NB4 (cell line): ENCODE measurements at regions not wholly inside any gene's neighbourhood (a gene's known extent, or its start where the extent isn't known, plus 50 kb on each side); places are given as distances from the start of the nearest gene placed in this dataset.

Source experiments
- DNase-seq: peaks from one replicate; pipeline ENCODE4 v3.0.0; 2010; ENCODE audit warnings: low read depth
- H3K4me3 ChIP-seq: one replicate; pipeline ENCODE4 v1.5.1; 2011; ENCODE audit warnings: mild to moderate bottlenecking, low read depth, low read length, moderate library complexity
- MYC ChIP-seq: IDR thresholded peaks from 2 replicates; pipeline ENCODE4 v1.6.1; 2011; ENCODE audit warnings: low read depth, low read length
- POLR2A ChIP-seq: IDR thresholded peaks from 2 replicates; pipeline ENCODE4 v1.6.1; 2011; ENCODE audit warnings: mild to moderate bottlenecking; ENCODE audit not compliant: insufficient read length; ENCODE audit errors: extremely low read depth
- TF ChIP-seq, protein P1 (sequence below): IDR thresholded peaks from one replicate; pipeline ENCODE4 v1.5.1; 2012; ENCODE audit warnings: low read depth, low read length
- TF ChIP-seq, protein P2 (sequence below): IDR thresholded peaks from 2 replicates; pipeline ENCODE4 v1.6.1; 2011; ENCODE audit warnings: low read depth, low read length

DNA sequence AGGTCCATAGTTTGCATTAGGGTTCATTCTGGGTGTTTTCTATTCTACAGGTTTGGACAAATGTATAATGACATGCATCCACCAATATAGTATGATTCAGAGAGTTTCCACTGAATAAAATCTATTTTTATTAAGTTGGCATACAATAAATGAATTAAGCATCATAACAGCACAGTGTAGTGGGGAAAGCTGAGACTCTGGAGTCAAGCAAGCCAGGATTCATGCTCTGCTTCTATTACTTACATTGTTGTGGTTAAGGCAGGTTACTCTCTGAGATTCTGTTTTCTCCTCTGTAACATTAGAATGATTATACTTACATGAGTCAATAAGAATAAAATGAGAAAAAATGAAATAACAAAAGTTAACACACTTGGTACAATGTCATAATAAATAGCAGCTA is 131.3 kb downstream of the SLC30A10 start:
- TF ChIP-seq, protein P1, sequence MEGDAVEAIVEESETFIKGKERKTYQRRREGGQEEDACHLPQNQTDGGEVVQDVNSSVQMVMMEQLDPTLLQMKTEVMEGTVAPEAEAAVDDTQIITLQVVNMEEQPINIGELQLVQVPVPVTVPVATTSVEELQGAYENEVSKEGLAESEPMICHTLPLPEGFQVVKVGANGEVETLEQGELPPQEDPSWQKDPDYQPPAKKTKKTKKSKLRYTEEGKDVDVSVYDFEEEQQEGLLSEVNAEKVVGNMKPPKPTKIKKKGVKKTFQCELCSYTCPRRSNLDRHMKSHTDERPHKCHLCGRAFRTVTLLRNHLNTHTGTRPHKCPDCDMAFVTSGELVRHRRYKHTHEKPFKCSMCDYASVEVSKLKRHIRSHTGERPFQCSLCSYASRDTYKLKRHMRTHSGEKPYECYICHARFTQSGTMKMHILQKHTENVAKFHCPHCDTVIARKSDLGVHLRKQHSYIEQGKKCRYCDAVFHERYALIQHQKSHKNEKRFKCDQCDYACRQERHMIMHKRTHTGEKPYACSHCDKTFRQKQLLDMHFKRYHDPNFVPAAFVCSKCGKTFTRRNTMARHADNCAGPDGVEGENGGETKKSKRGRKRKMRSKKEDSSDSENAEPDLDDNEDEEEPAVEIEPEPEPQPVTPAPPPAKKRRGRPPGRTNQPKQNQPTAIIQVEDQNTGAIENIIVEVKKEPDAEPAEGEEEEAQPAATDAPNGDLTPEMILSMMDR, result no peak
- no peak for DNase-seq
- no peak overlapping the region for H3K4me3 ChIP-seq

DNA sequence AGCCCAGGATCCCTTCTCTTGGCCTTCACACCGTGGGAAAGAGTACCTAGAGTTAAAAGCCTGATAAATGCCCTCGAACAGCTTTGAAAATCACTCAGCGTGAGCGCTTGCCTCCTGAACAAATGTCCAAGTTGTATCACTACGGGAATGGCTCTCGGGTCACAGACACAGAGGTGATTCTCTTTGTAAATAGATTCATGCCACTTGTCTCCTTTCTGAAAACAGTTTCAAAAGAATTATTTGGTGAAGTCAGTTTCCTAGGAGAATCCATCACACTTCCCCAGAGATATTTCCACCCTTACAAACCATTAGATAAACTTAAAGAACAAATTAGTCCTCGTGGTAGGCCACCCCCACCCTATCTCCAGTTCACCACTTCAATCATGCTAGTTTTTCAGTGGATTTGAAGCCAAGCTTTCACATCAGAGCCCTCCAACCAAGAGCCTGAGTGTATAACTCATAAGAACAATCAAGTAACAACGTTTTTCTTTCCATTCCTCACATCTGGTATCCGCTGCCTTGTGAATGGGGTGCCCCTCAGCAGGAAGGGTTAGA is 132.9 kb downstream of the SLC30A10 start:
- H3K4me3 ChIP-seq, result no peak overlapping the region
- TF ChIP-seq, protein P2, sequence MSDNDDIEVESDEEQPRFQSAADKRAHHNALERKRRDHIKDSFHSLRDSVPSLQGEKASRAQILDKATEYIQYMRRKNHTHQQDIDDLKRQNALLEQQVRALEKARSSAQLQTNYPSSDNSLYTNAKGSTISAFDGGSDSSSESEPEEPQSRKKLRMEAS, result no peak
- TF ChIP-seq, protein P1, result no peak
- TF ChIP-seq POLR2A (no peak), MYC (no peak)
- DNase-seq, result no peak

DNA sequence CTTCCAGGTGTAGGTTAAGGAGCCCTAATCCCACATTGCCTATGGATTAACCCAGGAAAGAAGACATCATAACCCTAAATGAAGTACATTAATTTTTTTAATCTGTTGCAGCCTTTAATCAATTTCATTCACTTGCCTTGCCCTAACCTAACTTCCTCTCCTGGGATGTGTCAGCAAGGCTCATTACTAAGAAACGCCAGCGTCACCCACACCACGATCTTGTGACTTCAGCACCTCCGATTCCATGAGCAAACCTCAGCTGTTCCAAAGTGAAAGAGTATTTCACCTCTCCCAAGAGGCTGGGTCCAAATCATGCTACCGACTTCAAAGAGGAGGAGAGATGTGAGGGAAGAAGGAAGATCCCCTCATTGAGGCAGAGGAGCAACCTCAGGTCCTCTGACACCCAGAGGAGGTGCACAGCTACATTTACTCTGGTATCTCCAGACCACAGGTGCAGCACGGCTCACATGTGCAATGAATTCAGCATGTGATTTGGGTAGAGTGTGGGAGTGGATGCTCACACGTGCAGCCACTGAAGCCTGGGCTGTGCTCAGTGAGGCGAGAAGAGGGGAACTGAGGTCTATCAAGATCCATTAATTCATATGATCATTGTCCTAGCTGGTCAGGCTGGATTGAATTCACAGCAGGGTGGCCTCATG is 134.1 kb downstream of the SLC30A10 start:
- H3K4me3 ChIP-seq, result no peak overlapping the region
- TF ChIP-seq, protein P1, result no peak
- TF ChIP-seq, protein P2, result no peak
- TF ChIP-seq POLR2A (no peak), MYC (no peak)
- no peak for DNase-seq

DNA sequence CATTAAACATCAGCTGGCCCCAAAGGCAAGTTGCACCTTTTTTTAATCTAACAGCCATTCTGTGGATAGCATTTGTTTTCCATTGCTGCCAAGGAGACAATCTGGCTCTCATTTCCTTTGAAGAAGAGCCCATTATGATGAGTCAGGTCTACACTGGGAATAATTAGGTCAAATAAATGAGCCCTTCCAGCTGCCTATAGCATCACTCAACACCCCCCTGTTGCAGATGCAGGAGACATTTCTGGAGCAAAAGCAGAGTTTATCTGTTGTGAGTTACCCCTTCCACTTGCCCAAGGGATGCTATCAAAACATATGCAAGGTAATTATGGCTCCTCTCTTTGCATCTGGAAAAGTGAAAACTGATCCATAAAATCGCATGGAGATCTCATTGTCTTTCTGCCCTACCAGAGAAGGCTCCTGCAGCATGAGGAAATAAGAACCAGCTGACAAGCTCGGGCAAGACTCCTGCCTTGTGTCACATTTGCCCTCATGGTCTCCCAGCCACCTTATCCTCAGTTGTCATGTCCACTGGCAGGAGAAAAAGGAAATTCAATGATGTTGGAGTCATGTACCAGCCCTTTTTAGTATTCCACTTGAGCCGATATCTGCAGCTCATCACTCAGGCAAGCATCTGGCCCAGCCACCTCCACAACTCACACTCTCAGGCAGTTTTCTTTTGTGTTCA is 135.9 kb downstream of the SLC30A10 start:
- TF ChIP-seq POLR2A (no peak), MYC (no peak)
- TF ChIP-seq, protein P1, result no peak
- TF ChIP-seq, protein P2, result no peak

DNA sequence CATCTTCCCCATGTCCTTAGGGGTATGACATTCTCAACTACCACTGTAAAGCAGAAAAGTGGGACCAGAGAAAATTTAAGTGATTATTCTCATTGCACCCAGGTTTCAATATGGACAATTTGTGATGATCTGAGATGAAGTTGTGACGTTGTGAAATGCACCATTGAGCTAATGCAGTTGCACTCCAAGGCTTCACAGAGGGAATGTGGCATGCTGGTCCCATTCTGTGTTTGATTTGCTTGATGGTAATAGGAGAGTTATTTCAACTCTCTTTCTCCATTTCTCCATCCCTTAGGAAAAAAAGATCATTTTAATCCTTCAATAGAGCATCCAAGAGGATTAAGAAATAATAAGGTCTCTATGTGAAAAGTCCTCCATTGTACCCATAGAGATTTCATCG is 136.6 kb downstream of the SLC30A10 start:
- DNase-seq, result no peak
- TF ChIP-seq, protein P2, result no peak
- no peak for TF ChIP-seq MYC
- TF ChIP-seq POLR2A, result no peak
- TF ChIP-seq, protein P1, result no peak
- no peak overlapping the region for H3K4me3 ChIP-seq

More for the DNA sequence above, 135.9 kb downstream of the SLC30A10 start:
- no peak overlapping the region for H3K4me3 ChIP-seq
- no peak for DNase-seq
